ENCODE measurements at regions not wholly inside any gene's neighbourhood (a gene's known extent, or its start where the extent isn't known, plus 50 kb on each side); places are given as distances from the start of the nearest gene placed in this dataset.

DNA sequence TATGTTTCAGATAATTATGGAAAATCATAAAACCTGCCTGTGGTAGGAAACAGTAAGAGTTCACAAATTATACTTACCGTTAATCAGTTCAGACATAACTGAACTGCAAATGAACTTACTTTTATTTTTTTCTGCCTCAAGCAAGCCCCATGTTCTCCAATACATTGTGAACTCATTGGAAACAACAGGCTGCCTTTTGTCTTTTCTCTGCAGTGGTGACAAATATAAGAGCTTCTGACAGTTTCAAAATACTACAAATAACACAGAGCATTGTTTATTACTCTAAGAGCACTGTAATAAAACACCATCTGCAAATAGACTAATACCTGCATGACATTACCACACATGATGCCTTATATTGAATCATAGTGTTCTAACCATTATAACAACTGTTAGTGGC lies 94.0 kb upstream of the CDCA7L start:
- no peak for TF ChIP-seq CTCF (IDR thresholded peaks at IDR 0.05; ENCODE audit: insufficient read depth, low read length)
- TF ChIP-seq, protein P1, sequence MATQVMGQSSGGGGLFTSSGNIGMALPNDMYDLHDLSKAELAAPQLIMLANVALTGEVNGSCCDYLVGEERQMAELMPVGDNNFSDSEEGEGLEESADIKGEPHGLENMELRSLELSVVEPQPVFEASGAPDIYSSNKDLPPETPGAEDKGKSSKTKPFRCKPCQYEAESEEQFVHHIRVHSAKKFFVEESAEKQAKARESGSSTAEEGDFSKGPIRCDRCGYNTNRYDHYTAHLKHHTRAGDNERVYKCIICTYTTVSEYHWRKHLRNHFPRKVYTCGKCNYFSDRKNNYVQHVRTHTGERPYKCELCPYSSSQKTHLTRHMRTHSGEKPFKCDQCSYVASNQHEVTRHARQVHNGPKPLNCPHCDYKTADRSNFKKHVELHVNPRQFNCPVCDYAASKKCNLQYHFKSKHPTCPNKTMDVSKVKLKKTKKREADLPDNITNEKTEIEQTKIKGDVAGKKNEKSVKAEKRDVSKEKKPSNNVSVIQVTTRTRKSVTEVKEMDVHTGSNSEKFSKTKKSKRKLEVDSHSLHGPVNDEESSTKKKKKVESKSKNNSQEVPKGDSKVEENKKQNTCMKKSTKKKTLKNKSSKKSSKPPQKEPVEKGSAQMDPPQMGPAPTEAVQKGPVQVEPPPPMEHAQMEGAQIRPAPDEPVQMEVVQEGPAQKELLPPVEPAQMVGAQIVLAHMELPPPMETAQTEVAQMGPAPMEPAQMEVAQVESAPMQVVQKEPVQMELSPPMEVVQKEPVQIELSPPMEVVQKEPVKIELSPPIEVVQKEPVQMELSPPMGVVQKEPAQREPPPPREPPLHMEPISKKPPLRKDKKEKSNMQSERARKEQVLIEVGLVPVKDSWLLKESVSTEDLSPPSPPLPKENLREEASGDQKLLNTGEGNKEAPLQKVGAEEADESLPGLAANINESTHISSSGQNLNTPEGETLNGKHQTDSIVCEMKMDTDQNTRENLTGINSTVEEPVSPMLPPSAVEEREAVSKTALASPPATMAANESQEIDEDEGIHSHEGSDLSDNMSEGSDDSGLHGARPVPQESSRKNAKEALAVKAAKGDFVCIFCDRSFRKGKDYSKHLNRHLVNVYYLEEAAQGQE (IDR thresholded peaks at IDR 0.05; ENCODE audit: insufficient replicate concordance, low read depth) = no peak
- no peak for TF ChIP-seq POLR2AphosphoS5 (IDR thresholded peaks at IDR 0.05; ENCODE audit: low read depth)
- no peak for TF ChIP-seq GABPA (IDR thresholded peaks at IDR 0.05; ENCODE audit: low read depth)

Data from HL-60 (cell line).